22Rv1 (cell line): ENCODE measurements at regions not wholly inside any gene's neighbourhood (a gene's known extent, or its start where the extent isn't known, plus 50 kb on each side); places are given as distances from the start of the nearest gene placed in this dataset.

Experiments used
- H3K27ac ChIP-seq: fragments of 450-650 bp; 2 replicates; pipeline ENCODE4 v1.5.1; 2017
- ZFX ChIP-seq: fragments of 450-650 bp; IDR thresholded peaks from 2 replicates; pipeline ENCODE4 v1.6.1; 2017; ENCODE audit warnings: antibody characterized with exemption, borderline replicate concordance
- TF ChIP-seq, protein P1 (sequence below): fragments of 450-650 bp; IDR thresholded peaks from 2 replicates; pipeline ENCODE4 v1.5.1; 2017; ENCODE audit warnings: mild to moderate bottlenecking

DNA sequence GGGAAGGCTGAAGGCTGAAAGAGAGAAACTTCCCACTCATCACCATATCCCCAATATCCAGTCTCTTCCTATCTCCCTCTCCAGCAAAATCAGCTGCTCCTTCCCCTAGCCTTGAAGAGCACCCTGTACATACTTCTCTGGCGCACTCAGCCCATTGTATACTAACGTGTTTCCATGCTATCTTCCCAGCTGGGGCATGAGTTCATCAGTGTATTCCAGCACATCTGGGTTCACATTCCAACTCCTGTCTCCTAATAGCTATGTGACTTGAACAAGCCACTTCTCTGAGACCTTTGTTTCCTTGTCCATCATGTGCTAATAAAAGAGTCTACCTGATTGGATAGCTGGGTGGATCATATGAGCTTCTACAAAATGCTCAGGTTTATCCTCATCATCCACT lies 51.1 kb upstream of the OLIG2 start:
- no peak overlapping the region for H3K27ac ChIP-seq
- no peak for TF ChIP-seq ZFX
- TF ChIP-seq, protein P1, sequence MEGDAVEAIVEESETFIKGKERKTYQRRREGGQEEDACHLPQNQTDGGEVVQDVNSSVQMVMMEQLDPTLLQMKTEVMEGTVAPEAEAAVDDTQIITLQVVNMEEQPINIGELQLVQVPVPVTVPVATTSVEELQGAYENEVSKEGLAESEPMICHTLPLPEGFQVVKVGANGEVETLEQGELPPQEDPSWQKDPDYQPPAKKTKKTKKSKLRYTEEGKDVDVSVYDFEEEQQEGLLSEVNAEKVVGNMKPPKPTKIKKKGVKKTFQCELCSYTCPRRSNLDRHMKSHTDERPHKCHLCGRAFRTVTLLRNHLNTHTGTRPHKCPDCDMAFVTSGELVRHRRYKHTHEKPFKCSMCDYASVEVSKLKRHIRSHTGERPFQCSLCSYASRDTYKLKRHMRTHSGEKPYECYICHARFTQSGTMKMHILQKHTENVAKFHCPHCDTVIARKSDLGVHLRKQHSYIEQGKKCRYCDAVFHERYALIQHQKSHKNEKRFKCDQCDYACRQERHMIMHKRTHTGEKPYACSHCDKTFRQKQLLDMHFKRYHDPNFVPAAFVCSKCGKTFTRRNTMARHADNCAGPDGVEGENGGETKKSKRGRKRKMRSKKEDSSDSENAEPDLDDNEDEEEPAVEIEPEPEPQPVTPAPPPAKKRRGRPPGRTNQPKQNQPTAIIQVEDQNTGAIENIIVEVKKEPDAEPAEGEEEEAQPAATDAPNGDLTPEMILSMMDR = no peak

GRCh38 chr21:32975811-32976431 lies 49.8 kb upstream of the OLIG2 start:
- no peak overlapping the region for H3K27ac ChIP-seq
- TF ChIP-seq, protein P1 = no peak
- TF ChIP-seq ZFX = no peak
